HG02759 (cell line): ENCODE measurements at regions not wholly inside any gene's neighbourhood (a gene's known extent, or its start where the extent isn't known, plus 50 kb on each side); places are given as distances from the start of the nearest gene placed in this dataset.

Source experiments
- ATAC-seq: cut with Tn5 transposase; IDR thresholded peaks from one replicate; pipeline ENCODE4 v1.9.1; 2021; ENCODE audit warnings: mild to moderate bottlenecking, moderate library complexity; ENCODE audit not compliant: unreplicated experiment

DNA sequence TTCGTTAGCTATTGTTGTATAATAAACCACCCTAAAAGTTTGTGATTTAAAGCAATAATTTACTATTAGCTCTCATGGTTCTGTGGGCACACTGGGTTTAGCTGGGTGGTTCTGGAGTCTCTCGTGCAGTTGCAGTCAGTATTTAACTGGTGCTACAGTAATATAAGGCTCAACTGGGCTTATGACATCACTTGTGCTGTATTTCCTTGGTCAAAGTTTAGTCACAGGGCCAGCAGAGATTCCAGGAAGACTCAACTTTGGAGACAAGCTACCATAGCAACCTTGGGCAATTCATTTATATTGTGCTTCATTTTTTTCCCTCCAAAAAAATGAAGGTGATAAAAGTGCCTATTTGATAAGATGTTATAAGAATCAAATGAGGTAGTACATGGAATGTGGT is 204.2 kb upstream of the GUCY1A2 start:
- no peak for ATAC-seq

DNA sequence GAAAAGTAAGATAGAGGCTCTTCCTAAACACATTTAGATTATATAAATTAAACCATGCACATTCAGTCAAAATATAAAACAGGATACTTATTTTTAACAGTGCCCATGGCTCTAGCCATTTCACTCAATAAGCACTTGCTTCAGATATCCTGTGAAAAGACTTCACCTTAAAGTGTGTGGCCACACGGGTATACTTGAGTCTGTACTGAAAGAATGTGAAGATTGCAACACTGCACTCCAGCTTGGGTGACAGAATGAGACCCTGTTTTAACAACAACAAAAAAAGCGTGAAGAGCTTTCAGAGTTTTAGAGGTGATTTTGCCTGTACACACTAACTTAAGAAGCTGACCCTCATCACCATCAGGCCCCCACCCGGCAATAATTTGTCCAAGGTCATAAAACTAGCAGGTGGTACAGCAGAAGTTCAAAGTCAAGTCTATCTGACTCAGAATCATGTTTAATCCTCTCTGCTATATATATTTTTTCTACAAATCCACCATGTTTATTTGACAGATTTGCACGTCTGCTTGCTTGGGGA is 203.5 kb upstream of the GUCY1A2 start:
- no peak for ATAC-seq

DNA sequence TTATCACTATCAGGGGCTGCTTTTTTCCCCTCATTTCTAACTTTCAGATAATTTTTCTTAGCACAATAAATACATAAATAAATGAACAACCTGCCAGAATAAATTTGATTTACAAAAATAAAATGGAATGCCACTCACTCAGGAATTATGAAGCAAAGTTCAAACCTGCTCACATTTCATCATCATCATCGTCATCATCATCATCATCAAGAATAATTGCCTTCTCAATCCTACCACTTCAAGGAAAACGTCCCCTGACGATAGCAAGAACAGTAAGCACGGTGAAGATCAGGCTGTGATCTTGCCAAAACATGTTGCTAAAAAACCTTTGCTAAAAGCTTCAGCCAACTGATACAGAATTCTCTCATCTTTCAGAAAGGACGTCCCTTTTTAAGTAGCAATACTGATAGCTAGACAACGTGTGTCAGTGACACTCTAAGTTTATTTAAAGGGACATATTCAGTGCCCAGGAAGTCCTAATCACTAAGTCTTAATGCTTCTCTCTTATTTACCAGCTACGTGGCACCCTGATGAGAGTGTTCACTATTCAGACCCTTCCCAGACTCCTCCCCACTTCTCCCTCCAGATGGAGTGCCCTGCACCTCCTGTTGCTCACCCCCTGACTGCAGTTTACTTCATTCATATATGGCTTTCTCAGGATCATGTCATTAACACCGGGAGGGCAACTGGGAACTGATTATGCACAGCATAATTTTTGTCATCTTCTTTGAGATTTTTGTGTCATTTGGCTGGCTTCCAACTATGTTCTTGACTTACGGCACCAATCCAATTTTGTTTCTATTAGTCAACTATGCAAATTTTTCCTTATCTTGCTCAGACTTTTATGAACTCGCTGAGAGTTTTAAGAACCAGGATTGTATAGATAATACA is 200.1 kb upstream of the GUCY1A2 start:
- no peak for ATAC-seq

GRCh38 chr11:107217444-107217843 is 199.2 kb upstream of the GUCY1A2 start:
- ATAC-seq, result no peak

GRCh38 chr11:107215010-107215409 is 196.7 kb upstream of the GUCY1A2 start:
- ATAC-seq, result no peak

- no peak for ATAC-seq
Observed at GRCh38 chr11:107203656-107204055, 185.4 kb upstream of the GUCY1A2 start.

GRCh38 chr11:107202241-107202640 is 184.0 kb upstream of the GUCY1A2 start:
- no peak for ATAC-seq

DNA sequence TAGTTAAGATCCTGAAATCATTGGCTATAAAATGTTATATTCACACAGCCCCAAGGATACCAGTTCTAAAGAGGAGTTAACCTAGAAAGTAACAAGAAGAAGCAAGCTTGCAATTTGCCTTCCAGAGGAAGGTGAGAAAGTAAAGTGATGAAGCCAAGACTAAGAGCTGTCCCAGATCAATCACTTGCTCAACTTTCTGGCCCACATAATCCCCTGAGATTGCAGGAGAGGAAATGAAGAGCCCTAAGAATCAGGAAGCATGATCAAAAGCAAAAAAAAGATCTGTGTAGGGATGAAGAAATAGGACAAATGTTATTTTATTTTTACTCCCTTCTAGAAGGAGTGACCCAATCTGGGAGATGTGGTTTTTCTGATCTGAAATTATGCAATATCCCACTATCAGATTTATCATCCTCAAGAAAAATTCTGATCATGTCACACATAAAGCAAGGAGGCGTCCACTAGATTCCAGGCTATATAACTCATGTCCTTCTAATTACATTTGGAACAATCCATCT is 180.3 kb upstream of the GUCY1A2 start:
- ATAC-seq, result no peak

DNA sequence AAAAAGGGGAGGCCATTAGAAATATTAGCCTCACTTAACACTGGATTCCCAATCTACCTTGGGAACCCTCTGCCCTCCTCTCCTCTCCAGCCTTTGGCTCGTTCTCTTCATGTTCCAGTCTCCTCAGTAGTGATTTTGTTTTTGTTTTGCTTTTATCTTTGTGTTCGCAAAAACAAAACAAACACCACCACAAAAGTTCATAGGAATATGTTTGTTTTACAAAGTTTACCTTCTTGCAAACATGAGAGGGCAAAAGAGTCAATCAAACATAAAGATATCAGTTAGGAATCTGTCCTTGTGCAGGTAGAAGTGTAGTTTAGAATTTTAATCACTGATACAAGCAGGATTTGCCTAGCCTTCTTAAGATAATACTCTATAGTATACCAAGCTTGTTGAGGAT is 179.7 kb upstream of the GUCY1A2 start:
- ATAC-seq, result no peak

DNA sequence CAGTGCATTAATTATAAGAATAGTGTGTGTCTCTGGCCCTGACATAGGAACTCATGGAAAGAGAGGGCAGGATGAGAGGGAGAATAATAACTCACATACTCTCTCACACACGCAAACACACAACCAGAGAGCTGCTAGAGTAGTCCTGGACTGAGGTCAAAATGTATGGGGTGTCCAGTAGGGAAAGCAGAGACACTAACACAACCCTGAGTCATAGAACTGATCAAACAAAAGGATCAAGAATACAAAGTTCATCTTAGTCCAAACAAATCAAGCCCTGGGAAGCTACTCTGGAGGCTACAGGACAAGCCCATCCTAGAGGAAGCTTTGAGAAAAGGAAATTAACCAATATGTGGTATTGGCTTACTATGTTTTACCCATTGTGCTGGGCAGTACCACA is 178.5 kb upstream of the GUCY1A2 start:
- ATAC-seq, result no peak

- no peak for ATAC-seq
Observed at GRCh38 chr11:107184986-107185385, 166.7 kb upstream of the GUCY1A2 start.

GRCh38 chr11:107183953-107184352 is 165.7 kb upstream of the GUCY1A2 start:
- ATAC-seq, result no peak

DNA sequence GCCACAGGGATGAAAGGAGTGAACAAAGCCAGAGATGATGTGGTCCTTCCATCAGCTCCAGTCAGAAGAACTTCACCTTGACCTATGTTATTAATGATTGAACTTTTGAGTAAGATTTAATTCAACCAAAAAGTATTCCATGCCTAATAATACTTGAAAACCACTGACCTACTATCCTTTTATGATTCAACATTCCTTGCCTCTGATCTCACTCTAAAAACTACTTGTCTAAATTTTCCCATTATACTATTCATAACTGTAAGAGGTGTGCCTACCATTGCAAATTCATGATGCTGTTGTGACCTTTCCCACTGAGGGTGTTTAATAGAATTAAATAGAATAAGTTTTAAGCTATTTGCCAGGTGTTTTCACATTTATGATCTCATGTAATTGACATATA is 164.7 kb upstream of the GUCY1A2 start:
- ATAC-seq, result no peak

GRCh38 chr11:107180236-107180635 is 162.0 kb upstream of the GUCY1A2 start:
- ATAC-seq, result no peak

DNA sequence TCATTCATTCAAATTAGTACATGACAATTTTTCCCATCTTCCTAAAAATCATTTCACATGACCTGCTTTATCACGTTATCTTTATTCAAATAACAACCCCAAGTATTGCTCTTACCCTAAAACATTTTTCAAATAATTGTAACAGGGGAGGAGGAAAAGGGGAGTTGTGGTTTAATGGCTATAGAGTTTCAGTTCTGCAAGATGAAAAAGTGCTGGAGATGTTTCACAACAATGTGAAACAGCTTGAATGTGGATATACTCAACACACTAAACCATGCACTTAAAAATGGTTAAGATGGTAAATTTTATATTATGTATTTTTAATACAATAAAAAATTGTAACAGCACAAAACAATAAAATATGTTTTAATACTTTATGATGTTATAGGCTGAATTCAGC is 161.6 kb upstream of the GUCY1A2 start:
- no peak for ATAC-seq

DNA sequence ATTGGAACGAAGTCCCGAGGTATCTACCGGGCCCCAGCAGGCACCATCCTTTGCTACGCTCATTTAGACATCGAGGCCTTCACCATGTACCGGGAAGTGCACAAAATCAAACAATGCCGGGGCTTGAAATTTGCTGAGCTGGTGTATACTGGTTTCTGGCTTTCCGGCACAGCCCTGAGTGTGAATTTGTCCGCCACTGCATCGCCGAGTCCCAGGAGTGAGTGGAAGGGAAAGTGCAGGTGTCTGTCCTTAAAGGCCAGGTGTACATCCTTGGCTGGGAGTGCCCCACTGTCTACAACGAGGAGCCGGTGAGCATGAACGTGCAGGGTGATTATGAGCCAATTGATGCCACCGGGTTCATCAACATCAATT is 158.8 kb upstream of the GUCY1A2 start:
- ATAC-seq, result no peak

DNA sequence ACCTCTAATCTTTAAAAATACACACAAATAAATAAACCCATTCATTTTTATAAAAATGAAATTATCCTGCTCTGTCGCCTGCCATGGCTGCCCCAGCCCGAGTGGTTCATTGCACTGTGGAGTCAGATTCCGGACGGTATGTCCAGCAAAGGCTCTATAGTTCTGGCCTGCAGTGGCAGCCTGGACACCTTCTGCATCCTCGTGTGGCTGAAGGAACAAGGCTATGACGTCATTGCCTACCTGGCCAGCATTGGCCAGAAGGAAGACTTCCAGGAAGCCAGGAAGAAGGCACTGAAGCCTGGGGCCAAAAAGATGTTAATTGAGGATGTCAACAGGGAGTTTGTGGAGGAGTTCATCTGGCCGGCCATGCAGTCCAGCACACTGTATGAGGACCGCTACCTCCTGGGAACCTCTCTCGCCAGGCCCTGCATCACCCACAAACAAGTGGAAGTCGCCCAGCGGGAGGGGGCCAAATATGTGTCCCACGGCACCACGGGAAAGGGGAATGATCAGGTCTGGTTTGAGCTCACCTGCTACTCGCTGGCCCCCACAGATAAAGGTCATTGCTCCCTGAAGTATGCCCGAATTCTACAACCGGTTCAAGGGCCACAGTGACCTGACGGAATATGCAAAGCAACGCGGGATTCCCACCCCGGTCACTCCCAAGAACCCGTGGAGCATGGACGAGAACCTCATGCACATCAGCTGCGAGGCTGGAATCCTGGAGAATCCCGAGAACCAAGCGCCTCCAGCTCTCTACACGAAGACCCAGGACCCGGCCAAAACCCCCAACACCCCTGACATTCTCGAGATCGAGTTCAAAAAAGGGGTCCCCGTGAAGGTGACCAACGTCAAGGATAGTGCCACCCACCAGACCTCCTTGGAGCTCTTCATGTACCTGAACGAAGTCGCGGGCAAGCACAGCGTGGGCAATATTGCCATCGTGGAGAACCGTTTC is 158.2 kb upstream of the GUCY1A2 start:
- ATAC-seq, result no peak

- ATAC-seq, result no peak
Observed at GRCh38 chr11:107174856-107175255, 156.6 kb upstream of the GUCY1A2 start.

GRCh38 chr11:107172996-107173395 is 154.7 kb upstream of the GUCY1A2 start:
- ATAC-seq, result no peak

- no peak for ATAC-seq
Observed at GRCh38 chr11:107157809-107158187, 139.5 kb upstream of the GUCY1A2 start.

GRCh38 chr11:107157146-107157808 is 139.0 kb upstream of the GUCY1A2 start:
- no peak for ATAC-seq
